Mesenchymal stem cell (in vitro differentiated cells and primary cell): ENCODE measurements at regions not wholly inside any gene's neighbourhood (a gene's known extent, or its start where the extent isn't known, plus 50 kb on each side); places are given as distances from the start of the nearest gene placed in this dataset.

ENCODE experiments used
- DNase-seq: peaks from one replicate; pipeline ENCODE4 v3.0.0-alpha.2; 2013
- H2AFZ ChIP-seq: one replicate; pipeline ENCODE4 v1.6.1; 2013; ENCODE audit warnings: low read depth, mild to moderate bottlenecking, control low read depth, inconsistent platforms, low read length, moderate library complexity
- H2AK5ac ChIP-seq: 2 replicates; pipeline ENCODE4 v1.6.1; 2013; ENCODE audit warnings: low read length, moderate library complexity, mild to moderate bottlenecking, inconsistent platforms; ENCODE audit not compliant: severe bottlenecking
- H2BK120ac ChIP-seq: one replicate; pipeline ENCODE4 v1.6.1; 2013; ENCODE audit warnings: low read depth, mild to moderate bottlenecking, inconsistent platforms, low read length, moderate library complexity
- H2BK12ac ChIP-seq, 2 experiments: one replicate each; pipeline ENCODE4 v1.6.1; 2013; ENCODE audit warnings: inconsistent platforms in 2 of 2, low read length in 2 of 2, mild to moderate bottlenecking in 2 of 2, moderate library complexity in 2 of 2, control low read depth in 1 of 2
- H2BK15ac ChIP-seq: one replicate; pipeline ENCODE4 v1.6.1; 2013; ENCODE audit warnings: mild to moderate bottlenecking, low read depth, inconsistent platforms; ENCODE audit not compliant: poor library complexity, severe bottlenecking
- H2BK5ac ChIP-seq: 2 replicates; pipeline ENCODE4 v1.6.1; 2013; ENCODE audit warnings: low read depth, mild to moderate bottlenecking, low read length, control low read depth, inconsistent platforms; ENCODE audit not compliant: poor library complexity, severe bottlenecking
- H3K14ac ChIP-seq, 2 experiments: one replicate each; pipeline ENCODE4 v1.6.1; 2013; ENCODE audit warnings: inconsistent platforms in 2 of 2, low read length in 2 of 2, control low read depth in 1 of 2, mild to moderate bottlenecking in 1 of 2, moderate library complexity in 1 of 2
- H3K18ac ChIP-seq, 2 experiments: one replicate each; pipeline ENCODE4 v1.6.1; 2013; ENCODE audit warnings: inconsistent platforms in 2 of 2, low read length in 2 of 2, control low read depth in 1 of 2, low read depth in 1 of 2, mild to moderate bottlenecking in 1 of 2
- H3K23ac ChIP-seq, 2 experiments: one replicate each; pipeline ENCODE4 v1.6.1; 2013; ENCODE audit warnings: inconsistent platforms in 2 of 2, low read length in 2 of 2, mild to moderate bottlenecking in 2 of 2, moderate library complexity in 2 of 2, control low read depth in 1 of 2
- H3K27ac ChIP-seq: 2 replicates; pipeline ENCODE4 v1.5.1; 2013; ENCODE audit warnings: mild to moderate bottlenecking, moderate library complexity, low read length, control low read depth, inconsistent platforms; ENCODE audit not compliant: poor library complexity, severe bottlenecking
- H3K27me3 ChIP-seq, 2 experiments: 2 replicates each; pipeline versions ENCODE4 v1.6.1 to v1.7.0; 2013; ENCODE audit warnings: low read length in 2 of 2, mild to moderate bottlenecking in 2 of 2, moderate library complexity in 2 of 2, control low read depth in 1 of 2, inconsistent platforms in 1 of 2; ENCODE audit not compliant: control insufficient read depth in 1 of 2, insufficient read depth in 1 of 2
- H3K36me3 ChIP-seq, 2 experiments: 2 replicates each; pipeline versions ENCODE4 v1.6.1 to v1.7.0; 2013; ENCODE audit warnings: low read length in 2 of 2, control low read depth in 1 of 2, inconsistent platforms in 1 of 2, low read depth in 1 of 2, mild to moderate bottlenecking in 1 of 2; ENCODE audit not compliant: insufficient read depth in 2 of 2, control insufficient read depth in 1 of 2
- H3K4ac ChIP-seq, 2 experiments: one replicate each; pipeline ENCODE4 v1.6.1; 2013; ENCODE audit warnings: inconsistent platforms in 2 of 2, low read length in 2 of 2, mild to moderate bottlenecking in 2 of 2, moderate library complexity in 2 of 2, control low read depth in 1 of 2, low read depth in 1 of 2
- H3K4me1 ChIP-seq: 2 replicates; pipeline ENCODE4 v1.6.1; 2013; ENCODE audit warnings: low read depth, low read length, control low read depth; ENCODE audit not compliant: control insufficient read depth, insufficient read depth
- H3K4me2 ChIP-seq: 2 replicates; pipeline ENCODE4 v1.6.1; 2013; ENCODE audit warnings: low read length, mild to moderate bottlenecking, inconsistent platforms; ENCODE audit not compliant: poor library complexity, severe bottlenecking
- H3K4me3 ChIP-seq, 2 experiments: 2 replicates each; pipeline versions ENCODE4 v1.5.1 to v1.7.0; 2013; ENCODE audit warnings: low read length in 2 of 2, mild to moderate bottlenecking in 2 of 2, control low read depth in 1 of 2, low read depth in 1 of 2; ENCODE audit not compliant: insufficient read depth in 1 of 2
- H3K79me1 ChIP-seq: replicated peaks from 2 replicates; pipeline ENCODE4 v1.6.1; 2013; ENCODE audit warnings: mild to moderate bottlenecking, control low read depth, low read length, inconsistent platforms; ENCODE audit not compliant: poor library complexity, severe bottlenecking
- H3K9ac ChIP-seq: 2 replicates; pipeline ENCODE4 v1.7.0; 2013; ENCODE audit warnings: mild to moderate bottlenecking, low read length, moderate library complexity
- H3K9me3 ChIP-seq: 2 replicates; pipeline ENCODE4 v1.7.0; 2013; ENCODE audit warnings: mild to moderate bottlenecking, low read length; ENCODE audit not compliant: control insufficient read depth
- H4K8ac ChIP-seq: one replicate; pipeline ENCODE4 v1.6.1; 2013; ENCODE audit warnings: inconsistent platforms, mild to moderate bottlenecking, low read length, moderate library complexity
- H4K91ac ChIP-seq: one replicate; pipeline ENCODE4 v1.6.1; 2013; ENCODE audit warnings: mild to moderate bottlenecking, low read length, inconsistent platforms
- WGBS: methylation state at CpG from one replicate; pipeline ENCODE4 v1.1.7; 2013; ENCODE audit warnings: mixed read lengths; 5-methylcytosine and 5-hydroxymethylcytosine counted together

DNA sequence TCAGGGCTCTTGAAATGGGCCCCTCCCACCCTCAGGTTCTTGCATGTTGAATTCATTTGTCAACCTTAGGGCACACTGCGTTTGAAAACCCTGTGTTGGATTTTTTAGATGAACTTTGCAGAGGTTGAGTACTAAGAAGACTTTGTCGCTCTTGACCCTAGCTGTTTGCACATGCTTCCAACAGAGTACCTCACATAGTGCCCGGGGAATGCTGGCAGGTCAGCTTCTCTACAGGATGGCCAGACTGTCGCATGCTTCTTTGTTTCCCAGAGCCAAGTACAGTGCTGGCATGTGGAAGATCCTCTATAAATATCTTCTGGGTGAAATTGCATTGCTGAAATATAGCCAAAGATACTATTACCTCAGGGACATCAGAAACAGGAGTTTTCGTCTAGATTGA lies 59.9 kb downstream of the FAT3 start:
- Histone ChIP-seq H2BK12ac (no peak overlapping the region), H4K91ac (no peak overlapping the region), H3K23ac (no peak overlapping the region), H2BK120ac (no peak overlapping the region), H3K9me3 (no peaks in the 10 kb centered on the region), H3K4me2 (no peak overlapping the region), H3K4ac (no peak overlapping the region), H4K8ac (no peak overlapping the region), H2AFZ (no peak overlapping the region), H3K18ac (no peak overlapping the region), H3K9ac (no peak overlapping the region), H3K4me1 (no peaks in the 10 kb centered on the region), H3K14ac (no peak overlapping the region), H3K36me3 (no peaks in the 10 kb centered on the region), H2BK5ac (no peak overlapping the region), H3K27ac (no peak overlapping the region), H3K4me3 (no peak overlapping the region), H3K79me1 (no peaks in the 10 kb centered on the region), H2AK5ac (no peak overlapping the region), H2BK15ac (no peak overlapping the region), H3K27me3 (no peaks in the 10 kb centered on the region)
- WGBS = 95% methylated on average over 5 of the region's 5 CpGs
- no peak for DNase-seq

DNA sequence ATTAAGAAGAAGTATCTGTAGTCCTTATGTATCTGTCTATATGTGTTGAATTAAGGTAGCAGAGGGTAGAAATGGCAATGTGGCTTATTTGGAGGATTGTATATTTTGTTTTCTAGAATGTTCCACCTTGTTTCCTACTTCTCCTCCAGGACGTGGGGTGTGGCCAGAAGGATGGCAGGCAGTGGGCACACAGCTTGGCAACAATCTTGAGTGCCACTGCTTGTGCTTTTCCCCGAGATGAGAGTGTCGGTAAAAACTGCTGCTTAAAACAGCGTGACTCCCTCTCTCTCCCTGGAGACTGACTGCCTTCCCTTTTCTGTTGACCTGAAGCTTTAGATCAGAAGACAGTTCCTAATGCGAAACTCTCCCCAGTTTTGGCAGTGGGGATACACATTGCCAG lies 61.2 kb downstream of the FAT3 start:
- H3K36me3 ChIP-seq = no peaks in the 10 kb centered on the region
- H2AFZ ChIP-seq = no peak overlapping the region
- H2AK5ac ChIP-seq = no peak overlapping the region
- no peaks in the 10 kb centered on the region for H3K27me3 ChIP-seq
- no peak overlapping the region for H3K4me2 ChIP-seq
- H3K27ac ChIP-seq = no peak overlapping the region
- no peak overlapping the region for H2BK15ac ChIP-seq
- no peak overlapping the region for H3K18ac ChIP-seq
- no peaks in the 10 kb centered on the region for H3K79me1 ChIP-seq
- H3K9me3 ChIP-seq = no peaks in the 10 kb centered on the region
- WGBS = 86% methylated on average over 5 of the region's 5 CpGs
- no peak overlapping the region for H3K9ac ChIP-seq
- no peak overlapping the region for H4K91ac ChIP-seq
- no peak overlapping the region for H2BK12ac ChIP-seq
- H4K8ac ChIP-seq = no peak overlapping the region
- no peak overlapping the region for H3K23ac ChIP-seq
- no peak for DNase-seq
- no peak overlapping the region for H2BK120ac ChIP-seq
- no peak overlapping the region for H3K14ac ChIP-seq
- H3K4ac ChIP-seq = no peak overlapping the region
- no peaks in the 10 kb centered on the region for H3K4me1 ChIP-seq
- H2BK5ac ChIP-seq = no peak overlapping the region
- no peak overlapping the region for H3K4me3 ChIP-seq

DNA sequence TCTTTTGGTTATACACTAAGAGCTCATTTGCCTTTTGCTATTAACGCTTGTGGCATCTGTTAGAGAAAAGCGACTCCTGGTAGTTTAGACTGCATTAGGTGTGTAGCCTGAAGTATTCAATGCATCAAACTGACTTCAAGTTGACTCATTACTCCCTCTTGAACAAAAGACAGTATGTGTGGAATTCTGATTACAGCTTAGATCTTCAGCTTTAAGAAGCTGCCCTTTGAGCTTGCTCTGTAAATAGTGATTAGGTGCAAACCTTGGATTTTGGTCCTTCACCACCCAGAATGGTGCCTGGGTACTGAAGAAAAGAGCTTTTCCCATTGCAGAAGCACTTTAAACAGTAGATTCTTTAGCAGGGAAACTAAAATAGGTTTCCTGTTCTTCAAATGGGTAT lies 62.1 kb downstream of the FAT3 start:
- H3K4me1 ChIP-seq = no peaks in the 10 kb centered on the region
- no peaks in the 10 kb centered on the region for H3K9me3 ChIP-seq
- no peaks in the 10 kb centered on the region for H3K36me3 ChIP-seq
- H3K4ac ChIP-seq = no peak overlapping the region
- no peak overlapping the region for H3K14ac ChIP-seq
- no peaks in the 10 kb centered on the region for H3K27me3 ChIP-seq
- no peak overlapping the region for H2BK15ac ChIP-seq
- no peak overlapping the region for H3K9ac ChIP-seq
- H2BK12ac ChIP-seq = no peak overlapping the region
- H2AFZ ChIP-seq = no peak overlapping the region
- H3K4me3 ChIP-seq = no peak overlapping the region
- no peak overlapping the region for H2BK120ac ChIP-seq
- H4K91ac ChIP-seq = no peak overlapping the region
- H4K8ac ChIP-seq = no peak overlapping the region
- no peak overlapping the region for H3K18ac ChIP-seq
- DNase-seq = no peak
- no peak overlapping the region for H3K23ac ChIP-seq
- no peak overlapping the region for H2AK5ac ChIP-seq
- H3K79me1 ChIP-seq = no peaks in the 10 kb centered on the region
- no peak overlapping the region for H3K4me2 ChIP-seq
- H2BK5ac ChIP-seq = no peak overlapping the region
- H3K27ac ChIP-seq = no peak overlapping the region
- WGBS = 83% methylated on average over 2 of the region's 2 CpGs

DNA sequence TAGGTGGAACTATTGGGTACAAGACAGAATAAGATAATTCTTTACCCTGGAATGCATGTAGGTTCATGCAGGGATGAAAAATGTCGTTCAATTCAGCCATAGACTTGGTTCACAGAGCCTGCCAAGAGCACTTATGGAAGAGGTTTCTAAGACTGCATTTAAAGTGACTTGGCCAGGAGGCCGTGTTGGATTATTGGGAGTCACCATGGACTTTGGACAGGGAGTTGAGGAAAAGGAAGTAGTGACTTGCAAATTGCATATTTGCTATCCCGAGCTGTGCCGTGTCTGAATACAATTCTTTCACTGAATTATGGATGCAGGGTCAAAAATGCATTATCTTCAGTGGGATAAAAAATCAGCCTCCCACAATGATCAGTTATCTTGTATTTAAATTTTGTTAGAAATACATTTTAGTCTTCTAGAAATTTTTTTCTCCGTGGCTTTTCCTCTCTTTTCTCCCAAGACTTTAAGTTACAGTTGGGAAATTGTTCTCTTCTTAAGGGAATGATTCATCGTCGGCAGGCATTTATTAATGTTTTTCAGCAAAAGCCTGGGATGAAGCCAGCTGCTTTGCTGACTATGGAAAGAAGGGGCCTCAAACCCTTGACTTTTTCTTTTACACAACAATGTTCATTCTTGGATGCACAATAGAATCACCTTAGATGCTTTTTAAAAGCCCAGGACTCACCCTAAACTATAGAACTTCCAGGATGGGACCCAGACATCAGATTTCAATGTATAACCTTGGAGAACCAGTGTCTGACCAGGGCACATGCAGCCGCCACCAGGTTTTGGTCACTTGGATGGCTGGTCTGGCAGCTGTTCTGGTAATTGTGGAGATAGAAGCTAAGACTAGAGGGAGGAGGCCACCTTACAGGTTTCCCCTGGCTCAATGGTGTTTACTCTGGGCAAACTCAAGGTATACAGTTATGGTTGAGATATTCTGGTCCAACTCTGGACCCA lies 70.8 kb downstream of the FAT3 start:
- Histone ChIP-seq H3K14ac (no peak overlapping the region), H2AK5ac (peak overlapping the region; percentile 3), H3K36me3 (no peaks in the 10 kb centered on the region), H3K27me3 (no peaks in the 10 kb centered on the region), H4K91ac (no peak overlapping the region), H3K4me1 (peaks cover 3% of the 10 kb centered on the region), H4K8ac (no peak overlapping the region), H3K4me2 (no peak overlapping the region), H3K9ac (no peak overlapping the region), H2BK5ac (peak overlapping the region; percentile 20), H3K18ac (no peak overlapping the region), H3K9me3 (no peaks in the 10 kb centered on the region), H3K4me3 (no peak overlapping the region), H2BK120ac (no peak overlapping the region), H3K79me1 (no peaks in the 10 kb centered on the region), H2AFZ (no peak overlapping the region), H2BK12ac (no peak overlapping the region), H3K23ac (no peak overlapping the region), H3K27ac (peak overlapping the region; percentile 15), H2BK15ac (no peak overlapping the region), H3K4ac (no peak overlapping the region)
- WGBS = 85% methylated on average over 5 of the region's 8 CpGs
- DNase-seq = peak; percentile 32
